ENCODE measurements at regions not wholly inside any gene's neighbourhood (a gene's known extent, or its start where the extent isn't known, plus 50 kb on each side); places are given as distances from the start of the nearest gene placed in this dataset.

- WGBS, 2 donors (ENCODE audit: low coverage in 1 of 2): 36 to 41% methylated on average over 1 of the region's 1 CpG
- in situ Hi-C loops (cut with MboI; ENCODE audit: low pct_ligation_motif_present in 1 of 4, low pct_unique_long_range_greater_than_20kb in 1 of 4, low sequenced_read_pairs in 3 of 4): no loop called here
- H3K4me3 ChIP-seq: no peak overlapping the region
These were observed 324.6 kb upstream of the PLSCR5 start for GRCh38 chr3:146929696-146930095.

DNA sequence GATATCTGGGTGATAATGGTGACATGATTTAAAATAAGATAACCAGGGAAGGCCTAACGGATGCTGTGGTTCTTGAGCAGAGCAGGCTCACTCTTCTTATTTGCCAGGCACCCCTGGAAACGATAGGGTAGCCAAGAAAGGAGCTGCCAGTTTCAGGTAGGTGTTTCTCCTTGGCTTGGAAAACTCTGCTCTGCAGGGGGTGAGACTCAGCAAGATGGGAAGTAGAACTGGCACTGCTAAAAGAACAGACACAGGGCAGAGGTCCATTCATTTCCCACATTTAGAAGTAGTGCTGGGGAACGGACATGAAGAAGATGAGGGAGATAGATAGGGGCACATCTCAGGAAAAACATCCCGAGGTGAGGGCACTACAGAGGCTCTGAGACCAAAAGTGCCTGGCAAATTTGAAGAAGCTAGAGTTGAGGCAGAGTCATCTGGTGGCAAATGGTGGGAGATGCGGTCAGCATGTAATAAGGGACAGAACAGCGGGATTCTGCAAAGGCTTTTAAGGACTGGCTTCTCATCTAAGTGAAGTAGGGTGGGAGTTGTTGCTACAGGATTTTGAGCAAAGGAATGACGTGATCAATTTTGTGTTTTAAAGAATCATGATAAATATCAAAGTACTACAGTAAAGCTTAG lies 323.4 kb upstream of the PLSCR5 start:
- in situ Hi-C loops (cut with MboI; ENCODE audit: low pct_ligation_motif_present in 1 of 4, low pct_unique_long_range_greater_than_20kb in 1 of 4, low sequenced_read_pairs in 3 of 4) (no loop called here), intact Hi-C loops (cut with DNase I; ENCODE audit: low total_unique reads) (no loop called here)
- H3K27ac ChIP-seq: no peak overlapping the region
- H3K27me3 ChIP-seq: no peaks in the 10 kb centered on the region
- DNase-seq: no peak
- H3K9me3 ChIP-seq: no peaks in the 10 kb centered on the region
- H3K4me3 ChIP-seq: no peak overlapping the region
- WGBS, 2 donors (ENCODE audit: low coverage in 1 of 2): 60 to 71% methylated on average over 5 to 7 of the region's 7 CpGs
- no peaks in the 10 kb centered on the region for H3K4me1 ChIP-seq
- TF ChIP-seq, protein P1, sequence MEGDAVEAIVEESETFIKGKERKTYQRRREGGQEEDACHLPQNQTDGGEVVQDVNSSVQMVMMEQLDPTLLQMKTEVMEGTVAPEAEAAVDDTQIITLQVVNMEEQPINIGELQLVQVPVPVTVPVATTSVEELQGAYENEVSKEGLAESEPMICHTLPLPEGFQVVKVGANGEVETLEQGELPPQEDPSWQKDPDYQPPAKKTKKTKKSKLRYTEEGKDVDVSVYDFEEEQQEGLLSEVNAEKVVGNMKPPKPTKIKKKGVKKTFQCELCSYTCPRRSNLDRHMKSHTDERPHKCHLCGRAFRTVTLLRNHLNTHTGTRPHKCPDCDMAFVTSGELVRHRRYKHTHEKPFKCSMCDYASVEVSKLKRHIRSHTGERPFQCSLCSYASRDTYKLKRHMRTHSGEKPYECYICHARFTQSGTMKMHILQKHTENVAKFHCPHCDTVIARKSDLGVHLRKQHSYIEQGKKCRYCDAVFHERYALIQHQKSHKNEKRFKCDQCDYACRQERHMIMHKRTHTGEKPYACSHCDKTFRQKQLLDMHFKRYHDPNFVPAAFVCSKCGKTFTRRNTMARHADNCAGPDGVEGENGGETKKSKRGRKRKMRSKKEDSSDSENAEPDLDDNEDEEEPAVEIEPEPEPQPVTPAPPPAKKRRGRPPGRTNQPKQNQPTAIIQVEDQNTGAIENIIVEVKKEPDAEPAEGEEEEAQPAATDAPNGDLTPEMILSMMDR (IDR thresholded peaks at IDR 0.05): no peak
- TF ChIP-seq EP300 (IDR thresholded peaks at IDR 0.05; ENCODE audit: low read depth): no peak
- no peak for TF ChIP-seq POLR2AphosphoS5 (IDR thresholded peaks at IDR 0.05)
- TF ChIP-seq POLR2A (IDR thresholded peaks at IDR 0.05): no peak
- no peaks in the 10 kb centered on the region for H3K36me3 ChIP-seq

More at GRCh38 chr3:146929696-146930095, 324.6 kb upstream of the PLSCR5 start:
- Histone ChIP-seq H3K36me3 (no peaks in the 10 kb centered on the region), H3K27me3 (no peaks in the 10 kb centered on the region), H3K4me1 (no peaks in the 10 kb centered on the region), H3K9me3 (no peaks in the 10 kb centered on the region), H3K27ac (no peak overlapping the region)
- DNase-seq: no peak
- no peak for TF ChIP-seq POLR2A (IDR thresholded peaks at IDR 0.05)
- no peak for TF ChIP-seq EP300 (IDR thresholded peaks at IDR 0.05; ENCODE audit: low read depth)
- TF ChIP-seq POLR2AphosphoS5 (IDR thresholded peaks at IDR 0.05): no peak
- TF ChIP-seq, protein P1 (IDR thresholded peaks at IDR 0.05): no peak
- intact Hi-C loops (cut with DNase I; ENCODE audit: low total_unique reads): no loop called here

DNA sequence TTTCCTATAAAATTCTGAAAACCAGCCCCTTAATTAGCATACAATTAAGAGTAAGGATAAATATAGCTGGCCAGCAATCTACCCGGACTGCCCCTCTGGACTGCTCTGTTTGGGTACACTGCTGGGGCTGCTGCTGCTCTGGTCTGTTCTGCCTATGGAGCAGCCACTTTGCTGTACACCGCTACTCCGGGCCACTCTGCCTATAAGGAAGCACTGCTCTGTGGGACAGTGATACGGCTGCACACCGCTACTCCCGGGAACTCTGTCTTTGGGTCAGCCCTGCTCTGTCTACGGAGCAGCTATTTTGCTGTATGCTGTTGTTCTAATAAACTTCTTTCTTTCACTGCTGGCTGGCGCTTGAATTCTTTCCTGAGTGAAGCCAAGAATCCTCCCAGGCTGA lies 316.5 kb upstream of the PLSCR5 start:
- no peaks in the 10 kb centered on the region for H3K9me3 ChIP-seq
- in situ Hi-C loops (cut with MboI; ENCODE audit: low pct_ligation_motif_present in 1 of 4, low pct_unique_long_range_greater_than_20kb in 1 of 4, low sequenced_read_pairs in 3 of 4) (no loop called here), intact Hi-C loops (cut with DNase I; ENCODE audit: low total_unique reads) (no loop called here)
- no peaks in the 10 kb centered on the region for H3K4me1 ChIP-seq
- H3K27ac ChIP-seq: no peak overlapping the region
- H3K27me3 ChIP-seq: no peaks in the 10 kb centered on the region
- H3K4me3 ChIP-seq: no peak overlapping the region
- 79 to 93% methylated on average over 2 to 8 of the region's 8 CpGs for WGBS, 2 donors (ENCODE audit: low coverage in 1 of 2)
- no peak for DNase-seq
- no peaks in the 10 kb centered on the region for H3K36me3 ChIP-seq
- TF ChIP-seq POLR2A (IDR thresholded peaks at IDR 0.05): no peak
- TF ChIP-seq EP300 (IDR thresholded peaks at IDR 0.05; ENCODE audit: low read depth): no peak
- TF ChIP-seq, protein P1 (IDR thresholded peaks at IDR 0.05): no peak
- no peak for TF ChIP-seq POLR2AphosphoS5 (IDR thresholded peaks at IDR 0.05)

DNA sequence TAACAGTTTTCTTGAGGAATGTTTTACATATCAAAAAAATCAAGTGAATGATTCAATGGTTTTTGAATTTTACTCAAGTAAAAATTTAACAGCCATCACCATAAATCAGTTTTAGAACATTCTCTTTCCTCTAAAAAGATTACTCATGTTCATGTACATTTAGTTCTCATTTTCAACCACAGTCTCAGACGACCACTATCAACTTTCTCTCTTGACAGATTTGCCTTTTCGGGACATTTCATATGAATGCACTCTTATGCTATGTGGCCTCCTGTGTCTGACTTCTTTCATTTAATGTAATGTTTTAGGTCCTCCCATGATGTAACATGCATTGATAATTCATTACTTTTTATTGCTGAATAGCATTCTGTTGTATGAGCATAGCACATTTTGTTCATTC lies 309.3 kb upstream of the PLSCR5 start:
- DNase-seq: no peak
- TF ChIP-seq POLR2AphosphoS5 (IDR thresholded peaks at IDR 0.05): no peak
- TF ChIP-seq POLR2A (IDR thresholded peaks at IDR 0.05): no peak
- no peak for TF ChIP-seq EP300 (IDR thresholded peaks at IDR 0.05; ENCODE audit: low read depth)
- TF ChIP-seq, protein P1 (IDR thresholded peaks at IDR 0.05): no peak
- Histone ChIP-seq H3K36me3 (no peaks in the 10 kb centered on the region), H3K27me3 (no peaks in the 10 kb centered on the region), H3K9me3 (no peaks in the 10 kb centered on the region), H3K4me1 (no peaks in the 10 kb centered on the region), H3K4me3 (no peak overlapping the region), H3K27ac (no peak overlapping the region)
- 64 to 71% methylated on average over 2 of the region's 2 CpGs for WGBS, 2 donors (ENCODE audit: low coverage in 1 of 2)
- in situ Hi-C loops (cut with MboI; ENCODE audit: low pct_ligation_motif_present in 1 of 4, low pct_unique_long_range_greater_than_20kb in 1 of 4, low sequenced_read_pairs in 3 of 4): no loop called here
- intact Hi-C loops (cut with DNase I; ENCODE audit: low total_unique reads): no loop called here
